GM21447 (cell line): ENCODE measurements at regions not wholly inside any gene's neighbourhood (a gene's known extent, or its start where the extent isn't known, plus 50 kb on each side); places are given as distances from the start of the nearest gene placed in this dataset.
"Not testable (repeated sequence)": the region's sequence is repeated elsewhere in the genome, so short reads cannot be mapped to it uniquely, and the experiment has no call there.

Experiments
- ATAC-seq: cut with Tn5 transposase; IDR thresholded peaks from one replicate; pipeline ENCODE4 v1.9.1; 2021; ENCODE audit not compliant: unreplicated experiment

GRCh38 chr11:23729088-23729487 is 767.8 kb upstream of the LUZP2 start:
- ATAC-seq, result no peak

DNA sequence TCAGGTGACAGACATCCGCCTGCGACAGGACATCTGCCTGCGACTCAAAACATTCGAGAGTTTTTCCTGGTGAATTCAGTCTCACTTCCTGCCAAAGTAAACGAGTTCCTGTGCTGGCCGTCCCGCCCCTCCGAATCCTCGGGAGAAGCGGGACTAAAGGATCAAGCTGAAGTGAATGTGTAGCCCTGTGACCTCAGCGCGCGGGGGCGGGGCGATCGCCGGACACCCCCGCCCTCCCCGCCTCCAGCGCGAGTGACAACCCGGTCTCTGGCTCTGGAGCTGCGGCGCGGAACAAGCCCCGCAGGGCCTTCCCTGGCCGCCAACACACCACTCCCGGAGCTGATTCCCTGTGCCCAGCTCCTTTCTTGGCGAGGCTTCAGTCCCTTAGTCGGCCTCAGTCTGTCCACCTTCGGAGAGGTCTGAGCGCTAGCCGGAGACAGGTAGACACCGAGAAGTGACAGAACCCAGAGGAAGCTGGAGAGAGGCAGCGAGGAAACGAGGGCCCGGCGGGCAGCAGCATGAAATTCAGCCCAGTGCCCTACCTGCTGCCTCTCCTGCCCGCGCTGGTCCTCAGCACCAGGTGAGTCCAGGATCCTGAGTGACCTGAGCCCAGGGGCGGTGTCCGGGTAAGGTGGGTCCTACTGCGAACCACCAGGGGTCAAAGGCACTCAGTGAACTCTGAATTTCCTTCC is 766.4 kb upstream of the LUZP2 start:
- ATAC-seq, result no peak

DNA sequence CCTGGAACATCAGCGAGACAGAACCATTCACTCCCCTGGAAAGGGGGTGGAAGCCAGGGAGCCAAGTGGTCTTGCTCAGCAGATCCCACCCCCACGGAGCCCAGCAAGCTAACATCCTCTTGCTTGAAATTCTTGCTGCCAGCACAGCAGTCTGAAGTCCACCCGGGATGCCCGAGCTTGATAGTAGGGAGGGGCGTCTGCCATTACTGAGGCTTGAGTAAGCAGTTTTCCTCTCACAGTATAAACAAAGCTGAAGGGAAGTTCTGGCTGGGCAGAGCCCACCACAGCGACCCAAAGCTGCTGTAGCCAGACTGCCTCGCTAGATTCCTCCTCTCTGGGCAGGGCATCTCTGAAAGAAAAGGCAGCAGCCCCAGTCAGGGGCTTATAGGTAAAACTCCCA is 764.8 kb upstream of the LUZP2 start:
- ATAC-seq, result no peak

DNA sequence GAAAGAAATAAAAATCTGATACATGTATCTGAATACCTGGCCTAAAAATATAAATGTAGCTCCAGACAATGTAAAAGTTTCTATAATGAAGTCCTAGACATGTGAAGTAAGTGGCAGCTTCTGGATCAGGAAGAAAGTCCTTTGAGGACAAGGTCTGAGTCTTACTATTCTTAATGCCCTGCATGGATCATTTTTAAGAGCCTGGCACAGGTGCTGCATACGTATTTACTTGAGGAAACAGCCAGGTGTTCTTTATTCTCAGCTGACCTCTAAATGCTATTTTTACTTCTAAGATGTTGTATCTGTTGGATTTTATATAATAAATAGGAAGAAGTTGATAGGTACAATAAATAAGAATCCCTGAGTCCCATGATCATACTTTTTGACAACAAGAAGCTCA is 750.0 kb upstream of the LUZP2 start:
- ATAC-seq, result no peak

GRCh38 chr11:23749762-23750430 is 747.0 kb upstream of the LUZP2 start:
- no peak for ATAC-seq

GRCh38 chr11:23751280-23751679 is 745.6 kb upstream of the LUZP2 start:
- no peak for ATAC-seq

GRCh38 chr11:23755076-23755475 is 741.8 kb upstream of the LUZP2 start:
- ATAC-seq, result no peak

- no peak for ATAC-seq
These were observed 741.1 kb upstream of the LUZP2 start for GRCh38 chr11:23755769-23756168.

GRCh38 chr11:23759489-23759888 is 737.4 kb upstream of the LUZP2 start:
- no peak for ATAC-seq

- no peak for ATAC-seq
These were observed 732.6 kb upstream of the LUZP2 start for GRCh38 chr11:23764286-23764685.

DNA sequence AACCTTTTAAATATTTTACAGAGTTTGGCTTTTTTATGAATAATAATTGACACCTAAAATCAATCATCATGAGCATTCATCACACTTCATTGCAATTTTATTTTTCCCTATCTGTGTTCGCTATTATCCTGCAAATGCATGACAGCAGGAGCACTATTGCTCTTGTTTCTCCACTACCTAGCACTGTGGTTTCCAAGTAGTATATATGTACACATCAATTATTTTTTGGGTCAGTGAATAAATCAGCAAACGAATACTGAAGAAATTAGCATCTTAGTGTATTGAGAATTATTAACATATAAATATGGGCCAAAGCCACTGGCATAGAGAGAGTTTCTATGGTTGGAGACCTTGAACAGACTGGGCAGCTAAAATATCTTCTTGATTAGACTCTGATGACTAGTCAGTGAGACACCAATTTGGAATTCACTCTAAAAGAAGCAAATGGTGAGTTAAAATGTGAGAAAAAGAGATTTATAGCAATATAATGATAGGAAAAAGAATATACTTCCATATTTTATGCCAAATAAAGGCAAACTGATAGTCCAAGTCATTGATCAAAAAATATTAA is 731.1 kb upstream of the LUZP2 start:
- ATAC-seq, result no peak

- no peak for ATAC-seq
These were observed 729.3 kb upstream of the LUZP2 start for GRCh38 chr11:23767576-23767975.

GRCh38 chr11:23769214-23769613 is 727.6 kb upstream of the LUZP2 start:
- no peak for ATAC-seq

DNA sequence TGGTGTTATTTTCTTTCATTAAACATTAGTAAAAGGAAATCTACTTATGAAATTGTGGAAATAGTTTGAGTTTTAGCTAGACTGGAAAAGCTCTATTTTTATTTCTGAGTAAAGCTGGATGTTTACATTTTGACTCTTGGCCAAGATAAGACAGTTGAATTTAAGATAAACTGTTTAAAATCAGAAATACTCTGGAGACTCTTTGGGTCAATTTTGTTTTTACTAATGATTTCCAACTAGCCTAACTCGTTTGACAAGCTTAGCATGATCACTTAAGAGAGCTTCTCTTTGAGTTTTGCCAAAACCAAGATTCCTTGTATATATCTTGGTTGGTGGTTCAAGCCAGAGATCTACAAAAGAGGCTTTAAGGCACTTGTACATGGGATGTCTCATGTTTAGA is 724.8 kb upstream of the LUZP2 start:
- ATAC-seq, result no peak

DNA sequence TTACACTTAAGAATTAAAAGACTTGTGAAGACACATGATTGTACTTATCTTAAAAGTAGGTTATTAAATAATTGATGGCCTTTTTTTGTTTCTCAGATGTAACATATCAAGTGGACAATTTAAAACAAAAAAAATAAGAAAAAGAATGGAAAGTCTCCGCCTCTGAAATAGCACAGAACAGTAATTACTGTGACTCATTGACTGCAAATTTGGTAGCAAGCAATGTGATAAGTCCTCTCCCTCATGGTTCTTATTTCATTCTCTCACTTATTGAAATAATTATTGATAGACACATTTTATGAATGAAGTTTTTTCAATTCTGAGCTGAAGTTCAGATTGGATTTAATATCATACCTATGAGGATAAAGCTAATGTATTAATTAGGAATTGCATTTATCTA is 717.9 kb upstream of the LUZP2 start:
- ATAC-seq, result no peak

DNA sequence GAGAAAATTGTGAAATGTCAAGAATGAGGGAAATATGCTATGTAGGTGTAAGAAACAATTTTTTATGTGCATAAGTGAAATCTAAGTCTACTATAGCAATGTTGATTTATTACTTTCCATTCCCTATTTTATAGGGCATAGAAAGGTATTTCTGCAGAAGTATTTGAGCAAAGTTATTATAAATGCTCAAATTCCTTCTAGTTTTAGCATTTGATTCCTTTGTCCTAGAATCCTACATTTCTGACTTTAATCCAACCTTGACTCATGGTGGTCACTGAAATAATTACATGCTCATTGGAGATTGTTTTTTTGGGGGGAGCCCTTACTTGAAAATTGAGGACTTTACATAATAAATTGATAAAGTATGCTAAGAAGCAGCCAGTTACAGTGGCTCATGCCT is 716.6 kb upstream of the LUZP2 start:
- no peak for ATAC-seq

DNA sequence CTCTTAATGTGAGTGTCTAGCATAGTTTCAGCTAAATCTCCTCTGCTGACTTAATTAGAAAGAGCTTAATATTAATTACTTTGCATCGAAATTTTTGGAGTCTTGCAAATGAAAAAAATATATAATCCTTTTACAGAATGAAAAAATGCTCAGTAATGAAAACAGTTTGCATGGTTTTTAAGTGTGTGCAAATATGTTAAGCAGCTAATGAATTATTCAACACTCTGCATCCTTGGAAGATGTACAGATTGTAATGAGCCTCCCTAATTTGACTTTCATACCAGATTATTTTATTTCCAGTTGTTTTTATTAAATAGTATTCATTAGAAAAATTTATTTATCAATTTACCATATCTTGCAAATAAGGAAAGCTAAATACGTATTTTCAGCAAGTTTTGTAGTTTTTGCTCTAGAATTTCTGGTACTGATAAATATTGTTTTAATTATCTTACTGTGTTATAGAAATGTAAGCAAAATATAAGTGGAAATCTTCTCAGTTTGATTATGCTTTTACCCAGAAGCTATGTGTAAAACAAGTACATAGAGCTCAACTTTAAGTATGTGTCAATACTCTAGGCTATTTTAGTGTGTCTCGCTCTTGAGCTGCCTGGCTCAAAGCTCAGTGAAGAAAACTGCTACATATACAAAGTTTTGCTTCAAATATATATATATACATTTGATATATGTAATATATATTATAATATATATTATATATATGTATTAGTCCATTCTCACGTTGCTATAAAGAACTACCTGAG is 714.9 kb upstream of the LUZP2 start:
- ATAC-seq, result no peak

DNA sequence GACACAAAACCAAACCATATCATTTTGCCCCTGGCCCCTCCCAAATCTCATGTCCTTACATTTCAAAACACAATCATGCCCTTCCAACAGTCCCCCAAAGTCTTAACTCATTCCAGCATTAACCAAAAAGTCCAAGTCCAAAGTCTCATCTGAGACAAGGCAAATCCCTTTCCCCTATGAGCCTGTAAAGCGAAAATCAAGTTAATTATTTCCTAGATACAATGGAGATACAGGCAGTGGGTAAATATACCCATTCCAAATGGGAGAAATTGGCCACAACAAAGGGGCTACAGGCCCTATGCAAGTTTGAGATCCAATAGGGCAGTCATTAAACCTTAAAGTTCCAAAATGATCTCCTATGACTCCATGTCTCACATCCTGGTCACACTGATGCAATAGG is 709.9 kb upstream of the LUZP2 start:
- ATAC-seq, result not testable (repeated sequence)

GRCh38 chr11:23789200-23789853 is 707.5 kb upstream of the LUZP2 start:
- ATAC-seq, result no peak

DNA sequence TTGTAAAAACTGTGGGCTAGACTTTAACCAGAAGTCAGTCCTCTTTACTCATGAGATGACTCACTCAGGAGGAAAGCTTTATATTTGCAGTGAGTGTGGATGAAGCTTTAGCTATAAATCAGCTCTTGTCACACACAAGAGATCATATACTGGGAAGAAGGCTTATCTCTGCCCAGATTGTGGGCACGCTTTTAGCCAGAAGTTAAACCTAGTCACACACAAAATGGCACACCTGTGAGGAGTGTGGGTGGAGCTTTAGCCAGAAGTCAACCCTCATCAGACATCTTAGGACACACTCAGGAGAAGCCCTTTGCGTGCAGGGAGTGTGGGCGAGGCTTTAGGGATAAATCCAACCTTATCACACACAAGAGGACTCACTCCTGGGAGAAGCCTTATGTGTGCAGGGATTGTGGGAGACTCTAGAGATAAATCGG is 706.9 kb upstream of the LUZP2 start:
- no peak for ATAC-seq
